HepG2 (cell line): ENCODE measurements at regions not wholly inside any gene's neighbourhood (a gene's known extent, or its start where the extent isn't known, plus 50 kb on each side); places are given as distances from the start of the nearest gene placed in this dataset.

Experiments used
- ASH2L ChIP-seq: fragments of 300-600, 200-600 bp; sonication (generic); IDR thresholded peaks from 2 replicates; pipeline ENCODE4 v1.7.0; 2017; ENCODE audit warnings: low read depth, mild to moderate bottlenecking, moderate library complexity, mixed read lengths, low read length; ENCODE audit not compliant: insufficient read length
- CEBPB ChIP-seq: IDR thresholded peaks from 2 replicates; pipeline ENCODE4 v1.6.1; 2011; ENCODE audit warnings: low read depth, low read length, improper control_type of control experiment, borderline replicate concordance
- EZH2 ChIP-seq: conservative IDR thresholded peaks from 2 replicates; pipeline ENCODE4 v1.6.1; 2012; ENCODE audit warnings: mild to moderate bottlenecking, low read depth, low read length, moderate library complexity
- TOPORS ChIP-seq: sonication (generic); formaldehyde crosslinking; IDR thresholded peaks from 2 replicates; pipeline ENCODE4 v1.8.0; 2023; ENCODE audit warnings: mild to moderate bottlenecking, missing genetic modification reagents
- ZFX ChIP-seq: sonication (generic); formaldehyde crosslinking; IDR thresholded peaks from 2 replicates; pipeline ENCODE4 v1.4.0; 2020; ENCODE audit warnings: mild to moderate bottlenecking, low read depth, missing genetic modification reagents, moderate library complexity
- ZKSCAN1 ChIP-seq: fragments of 150-350 bp; IDR thresholded peaks from 2 replicates; pipeline ENCODE4 v1.6.1; 2014; ENCODE audit warnings: low read length
- TF ChIP-seq, protein P1 (sequence below): sonication (generic); formaldehyde crosslinking; IDR thresholded peaks from 2 replicates; pipeline ENCODE4 v1.4.0; 2020; ENCODE audit warnings: mild to moderate bottlenecking, missing genetic modification reagents
- TF ChIP-seq, protein P2 (sequence below): sonication (generic); formaldehyde crosslinking; IDR thresholded peaks from 2 replicates; pipeline ENCODE4 v1.4.0; 2020; ENCODE audit warnings: missing genetic modification reagents
- TF ChIP-seq, protein P3 (sequence below), 2 experiments: sonication (generic) in 1 of 2; formaldehyde crosslinking in 1 of 2; IDR thresholded peaks; 2 replicates each; pipeline versions ENCODE4 v1.5.1 to v1.6.1; 2011 to 2020; ENCODE audit warnings: borderline replicate concordance in 1 of 2, low read depth in 1 of 2, low read length in 1 of 2, mild to moderate bottlenecking in 1 of 2, missing genetic modification reagents in 1 of 2, moderate library complexity in 1 of 2
- TF ChIP-seq, protein P4 (sequence below): sonication (generic); formaldehyde crosslinking; IDR thresholded peaks from 2 replicates; pipeline ENCODE4 v1.4.0; 2020; ENCODE audit warnings: missing genetic modification reagents

DNA sequence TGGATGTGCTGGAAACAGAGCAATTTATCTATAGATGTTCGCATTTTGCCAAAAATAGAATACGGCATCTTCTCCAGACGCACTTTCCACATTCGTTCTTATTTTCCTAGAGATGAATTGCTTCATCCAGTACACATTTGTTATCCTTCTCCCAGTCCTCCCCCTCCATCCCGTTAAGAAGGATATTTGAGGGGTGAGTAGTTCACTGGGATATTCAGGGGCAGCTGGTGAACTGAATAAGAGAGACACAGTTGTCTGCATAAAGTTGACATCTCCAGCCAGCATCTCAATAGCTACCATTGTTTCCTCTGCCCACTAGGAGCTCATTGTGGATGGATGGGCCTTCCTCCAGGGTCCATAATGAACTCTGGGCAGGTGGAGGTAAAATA, 456.8 kb upstream of the NRP1 start:
- TF ChIP-seq, protein P1, sequence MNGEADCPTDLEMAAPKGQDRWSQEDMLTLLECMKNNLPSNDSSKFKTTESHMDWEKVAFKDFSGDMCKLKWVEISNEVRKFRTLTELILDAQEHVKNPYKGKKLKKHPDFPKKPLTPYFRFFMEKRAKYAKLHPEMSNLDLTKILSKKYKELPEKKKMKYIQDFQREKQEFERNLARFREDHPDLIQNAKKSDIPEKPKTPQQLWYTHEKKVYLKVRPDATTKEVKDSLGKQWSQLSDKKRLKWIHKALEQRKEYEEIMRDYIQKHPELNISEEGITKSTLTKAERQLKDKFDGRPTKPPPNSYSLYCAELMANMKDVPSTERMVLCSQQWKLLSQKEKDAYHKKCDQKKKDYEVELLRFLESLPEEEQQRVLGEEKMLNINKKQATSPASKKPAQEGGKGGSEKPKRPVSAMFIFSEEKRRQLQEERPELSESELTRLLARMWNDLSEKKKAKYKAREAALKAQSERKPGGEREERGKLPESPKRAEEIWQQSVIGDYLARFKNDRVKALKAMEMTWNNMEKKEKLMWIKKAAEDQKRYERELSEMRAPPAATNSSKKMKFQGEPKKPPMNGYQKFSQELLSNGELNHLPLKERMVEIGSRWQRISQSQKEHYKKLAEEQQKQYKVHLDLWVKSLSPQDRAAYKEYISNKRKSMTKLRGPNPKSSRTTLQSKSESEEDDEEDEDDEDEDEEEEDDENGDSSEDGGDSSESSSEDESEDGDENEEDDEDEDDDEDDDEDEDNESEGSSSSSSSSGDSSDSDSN: no peak
- no peak for TF ChIP-seq TOPORS (CRISPR knock-in tag)
- TF ChIP-seq, protein P2, sequence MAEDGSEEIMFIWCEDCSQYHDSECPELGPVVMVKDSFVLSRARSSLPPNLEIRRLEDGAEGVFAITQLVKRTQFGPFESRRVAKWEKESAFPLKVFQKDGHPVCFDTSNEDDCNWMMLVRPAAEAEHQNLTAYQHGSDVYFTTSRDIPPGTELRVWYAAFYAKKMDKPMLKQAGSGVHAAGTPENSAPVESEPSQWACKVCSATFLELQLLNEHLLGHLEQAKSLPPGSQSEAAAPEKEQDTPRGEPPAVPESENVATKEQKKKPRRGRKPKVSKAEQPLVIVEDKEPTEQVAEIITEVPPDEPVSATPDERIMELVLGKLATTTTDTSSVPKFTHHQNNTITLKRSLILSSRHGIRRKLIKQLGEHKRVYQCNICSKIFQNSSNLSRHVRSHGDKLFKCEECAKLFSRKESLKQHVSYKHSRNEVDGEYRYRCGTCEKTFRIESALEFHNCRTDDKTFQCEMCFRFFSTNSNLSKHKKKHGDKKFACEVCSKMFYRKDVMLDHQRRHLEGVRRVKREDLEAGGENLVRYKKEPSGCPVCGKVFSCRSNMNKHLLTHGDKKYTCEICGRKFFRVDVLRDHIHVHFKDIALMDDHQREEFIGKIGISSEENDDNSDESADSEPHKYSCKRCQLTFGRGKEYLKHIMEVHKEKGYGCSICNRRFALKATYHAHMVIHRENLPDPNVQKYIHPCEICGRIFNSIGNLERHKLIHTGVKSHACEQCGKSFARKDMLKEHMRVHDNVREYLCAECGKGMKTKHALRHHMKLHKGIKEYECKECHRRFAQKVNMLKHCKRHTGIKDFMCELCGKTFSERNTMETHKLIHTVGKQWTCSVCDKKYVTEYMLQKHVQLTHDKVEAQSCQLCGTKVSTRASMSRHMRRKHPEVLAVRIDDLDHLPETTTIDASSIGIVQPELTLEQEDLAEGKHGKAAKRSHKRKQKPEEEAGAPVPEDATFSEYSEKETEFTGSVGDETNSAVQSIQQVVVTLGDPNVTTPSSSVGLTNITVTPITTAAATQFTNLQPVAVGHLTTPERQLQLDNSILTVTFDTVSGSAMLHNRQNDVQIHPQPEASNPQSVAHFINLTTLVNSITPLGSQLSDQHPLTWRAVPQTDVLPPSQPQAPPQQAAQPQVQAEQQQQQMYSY (CRISPR knock-in tag): no peak
- TF ChIP-seq ZKSCAN1: no peak
- TF ChIP-seq, protein P3, sequence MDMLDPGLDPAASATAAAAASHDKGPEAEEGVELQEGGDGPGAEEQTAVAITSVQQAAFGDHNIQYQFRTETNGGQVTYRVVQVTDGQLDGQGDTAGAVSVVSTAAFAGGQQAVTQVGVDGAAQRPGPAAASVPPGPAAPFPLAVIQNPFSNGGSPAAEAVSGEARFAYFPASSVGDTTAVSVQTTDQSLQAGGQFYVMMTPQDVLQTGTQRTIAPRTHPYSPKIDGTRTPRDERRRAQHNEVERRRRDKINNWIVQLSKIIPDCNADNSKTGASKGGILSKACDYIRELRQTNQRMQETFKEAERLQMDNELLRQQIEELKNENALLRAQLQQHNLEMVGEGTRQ (IDR thresholded peaks at IDR 0.05; ENCODE audit: low read depth, low read length): no peak
- TF ChIP-seq, protein P3 (CRISPR knock-in tag; IDR thresholded peaks at IDR 0.05; ENCODE audit: borderline replicate concordance): no peak
- no peak for TF ChIP-seq CEBPB
- TF ChIP-seq ZFX (CRISPR knock-in tag): no peak
- TF ChIP-seq, protein P4, sequence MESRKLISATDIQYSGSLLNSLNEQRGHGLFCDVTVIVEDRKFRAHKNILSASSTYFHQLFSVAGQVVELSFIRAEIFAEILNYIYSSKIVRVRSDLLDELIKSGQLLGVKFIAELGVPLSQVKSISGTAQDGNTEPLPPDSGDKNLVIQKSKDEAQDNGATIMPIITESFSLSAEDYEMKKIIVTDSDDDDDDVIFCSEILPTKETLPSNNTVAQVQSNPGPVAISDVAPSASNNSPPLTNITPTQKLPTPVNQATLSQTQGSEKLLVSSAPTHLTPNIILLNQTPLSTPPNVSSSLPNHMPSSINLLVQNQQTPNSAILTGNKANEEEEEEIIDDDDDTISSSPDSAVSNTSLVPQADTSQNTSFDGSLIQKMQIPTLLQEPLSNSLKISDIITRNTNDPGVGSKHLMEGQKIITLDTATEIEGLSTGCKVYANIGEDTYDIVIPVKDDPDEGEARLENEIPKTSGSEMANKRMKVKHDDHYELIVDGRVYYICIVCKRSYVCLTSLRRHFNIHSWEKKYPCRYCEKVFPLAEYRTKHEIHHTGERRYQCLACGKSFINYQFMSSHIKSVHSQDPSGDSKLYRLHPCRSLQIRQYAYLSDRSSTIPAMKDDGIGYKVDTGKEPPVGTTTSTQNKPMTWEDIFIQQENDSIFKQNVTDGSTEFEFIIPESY: no peak
- no peak for TF ChIP-seq ASH2L
- TF ChIP-seq EZH2: no peak
